H1 (cell line): ENCODE measurements at regions not wholly inside any gene's neighbourhood (a gene's known extent, or its start where the extent isn't known, plus 50 kb on each side); places are given as distances from the start of the nearest gene placed in this dataset.

Source experiments
- CTCF ChIA-PET: fragments of 300-600 bp; sonication (Branson Sonifier 250); formaldehyde crosslinking; loops from one replicate; lab custom pipeline; 2021; ENCODE audit not compliant: partially characterized antibody; lab: Charles Lee
- POLR2A ChIA-PET: fragments of 300-600 bp; sonication (Branson Sonifier 250); formaldehyde crosslinking; loops from one replicate; lab custom pipeline; 2021; ENCODE audit warnings: inconsistent platforms; ENCODE audit not compliant: partially characterized antibody; lab: Charles Lee
- DNase-seq, 2 experiments: peaks; one replicate each; pipeline versions ENCODE4 v3.0.0 to v3.0.0-alpha.2; 2010 to 2022; ENCODE audit warnings: low spot score in 2 of 2, low read depth in 1 of 2, mixed read lengths in 1 of 2
- FAIRE-seq: peaks from 2 replicates; lab custom pipeline; 2011; peaks lifted over from hg19 to GRCh38; lab: Jason Lieb, UNC
- H2AFZ ChIP-seq: 2 replicates; pipeline ENCODE4 v1.8.1; 2012; ENCODE audit warnings: low read length, inconsistent platforms
- H2AK5ac ChIP-seq: 2 replicates; pipeline ENCODE4 v1.6.1; 2013; ENCODE audit warnings: low read depth, low read length
- H2BK120ac ChIP-seq: replicated peaks from 2 replicates; pipeline ENCODE3; 2013; ENCODE audit warnings: low read depth, low read length, inconsistent platforms
- H2BK12ac ChIP-seq: 2 replicates; pipeline ENCODE4 v1.6.1; 2013; ENCODE audit warnings: low read depth, low read length
- H2BK15ac ChIP-seq: 2 replicates; pipeline ENCODE4 v1.6.1; 2013; ENCODE audit warnings: low read length
- H2BK20ac ChIP-seq: 2 replicates; pipeline ENCODE4 v1.6.1; 2013; ENCODE audit warnings: low read length
- H2BK5ac ChIP-seq: 2 replicates; pipeline ENCODE4 v1.6.1; 2013; ENCODE audit warnings: low read depth, low read length
- H3K14ac ChIP-seq: 2 replicates; pipeline ENCODE4 v1.6.1; 2013; ENCODE audit warnings: inconsistent platforms; ENCODE audit not compliant: insufficient read length
- H3K18ac ChIP-seq: 2 replicates; pipeline ENCODE4 v1.6.1; 2013; ENCODE audit warnings: low read length; ENCODE audit errors: extremely low read depth
- H3K23ac ChIP-seq: 2 replicates; pipeline ENCODE4 v1.6.1; 2013; ENCODE audit warnings: inconsistent platforms; ENCODE audit not compliant: insufficient read length
- H3K23me2 ChIP-seq: 2 replicates; pipeline ENCODE4 v1.6.1; 2013; ENCODE audit warnings: low read depth, low read length
- H3K27ac ChIP-seq: 2 replicates; pipeline ENCODE4 v1.6.1; 2011; ENCODE audit warnings: low read depth, low read length, inconsistent platforms
- H3K27me3 ChIP-seq, 4 experiments: replicated peaks in 1 of 4; 1 replicate in 1 of 4; 2 replicates in 3 of 4; pipeline versions ENCODE4 v1.6.1 to v1.8.1; 2011 to 2013; ENCODE audit warnings: low read length in 3 of 4, mild to moderate bottlenecking in 3 of 4, inconsistent platforms in 2 of 4, mixed read lengths in 2 of 4, moderate library complexity in 1 of 4; ENCODE audit not compliant: control insufficient read depth in 3 of 4, insufficient read depth in 3 of 4; ENCODE audit errors: extremely low read depth in 1 of 4
- H3K36me3 ChIP-seq, 4 experiments: 2 replicates each; pipeline versions ENCODE4 v1.6.1 to v1.8.1; 2011 to 2013; ENCODE audit warnings: mild to moderate bottlenecking in 4 of 4, low read length in 3 of 4, moderate library complexity in 2 of 4, control low read depth in 1 of 4, inconsistent platforms in 1 of 4; ENCODE audit not compliant: insufficient read depth in 4 of 4, control insufficient read depth in 2 of 4
- H3K4ac ChIP-seq: replicated peaks from 2 replicates; pipeline ENCODE3; 2013; ENCODE audit warnings: low read length, low read depth, mixed read lengths, inconsistent platforms; ENCODE audit not compliant: insufficient read length
- H3K4me1 ChIP-seq, 4 experiments: replicated peaks in 1 of 4; 1 replicate in 1 of 4; 2 replicates in 3 of 4; pipeline versions ENCODE4 v1.6.1 to v1.8.1; 2011 to 2013; ENCODE audit warnings: low read length in 3 of 4, inconsistent platforms in 2 of 4, mixed read lengths in 1 of 4; ENCODE audit not compliant: insufficient read depth in 4 of 4, control insufficient read depth in 3 of 4
- H3K4me2 ChIP-seq, 2 experiments: 2 replicates each; pipeline versions ENCODE4 v1.6.1 to v1.8.1; 2011 to 2013; ENCODE audit warnings: low read depth in 2 of 2, low read length in 2 of 2, control low read depth in 1 of 2, inconsistent platforms in 1 of 2, mild to moderate bottlenecking in 1 of 2; ENCODE audit not compliant: insufficient read depth in 1 of 2
- H3K4me3 ChIP-seq, 4 experiments: fragments of 200-600, 300-600 bp in 1 of 4; sonication (generic), shearing (Covaris generic), sonication (Bioruptor Twin) in 1 of 4; 2 replicates each; pipeline versions ENCODE4 v1.5.1 to v1.8.1; 2011 to 2016; ENCODE audit warnings: low read length in 4 of 4, low read depth in 3 of 4, control low read depth in 2 of 4, inconsistent platforms in 2 of 4, mild to moderate bottlenecking in 2 of 4, mixed read lengths in 1 of 4, moderate library complexity in 1 of 4; ENCODE audit not compliant: insufficient read depth in 2 of 4; ENCODE audit errors: extremely low read depth in 1 of 4
- H3K56ac ChIP-seq: replicated peaks from 2 replicates; pipeline ENCODE3; 2013; ENCODE audit warnings: low read depth, mild to moderate bottlenecking, mixed read lengths, low read length, inconsistent platforms; ENCODE audit not compliant: insufficient read length
- H3K79me1 ChIP-seq: 2 replicates; pipeline ENCODE4 v1.6.1; 2013; ENCODE audit warnings: low read depth, low read length, control low read depth
- H3K79me2 ChIP-seq, 2 experiments: 2 replicates each; pipeline versions ENCODE4 v1.6.1 to v1.8.1; 2012 to 2013; ENCODE audit warnings: low read length in 2 of 2, mild to moderate bottlenecking in 2 of 2, inconsistent platforms in 1 of 2; ENCODE audit not compliant: insufficient read depth in 2 of 2, control insufficient read depth in 1 of 2
- H3K9ac ChIP-seq, 4 experiments: replicated peaks in 1 of 4; 1 replicate in 1 of 4; 2 replicates in 3 of 4; pipeline versions ENCODE4 v1.6.1 to v1.8.1; 2011 to 2013; ENCODE audit warnings: low read depth in 3 of 4, low read length in 3 of 4, control low read depth in 2 of 4, mild to moderate bottlenecking in 2 of 4, moderate library complexity in 2 of 4, inconsistent platforms in 1 of 4; ENCODE audit errors: extremely low read depth in 1 of 4
- H3K9me3 ChIP-seq, 2 experiments: 2 replicates each; pipeline versions ENCODE4 v1.6.1 to v1.8.1; 2012 to 2013; ENCODE audit warnings: mild to moderate bottlenecking in 2 of 2, moderate library complexity in 2 of 2, control low read depth in 1 of 2, inconsistent platforms in 1 of 2, low read depth in 1 of 2, low read length in 1 of 2, mixed read lengths in 1 of 2; ENCODE audit not compliant: insufficient read depth in 2 of 2
- H4K20me1 ChIP-seq, 2 experiments: replicated peaks in 1 of 2; 2 replicates each; pipeline versions ENCODE3 to v1.8.1; 2011 to 2013; ENCODE audit warnings: inconsistent platforms in 2 of 2, low read length in 2 of 2, mild to moderate bottlenecking in 1 of 2; ENCODE audit not compliant: insufficient read depth in 2 of 2, control insufficient read depth in 1 of 2
- H4K5ac ChIP-seq: 2 replicates; pipeline ENCODE4 v1.6.1; 2013; ENCODE audit warnings: low read length, low read depth, mixed read lengths, inconsistent platforms; ENCODE audit not compliant: insufficient read length
- H4K8ac ChIP-seq: 2 replicates; pipeline ENCODE4 v1.8.0; 2013; ENCODE audit warnings: mild to moderate bottlenecking, moderate library complexity, low read length, inconsistent platforms; ENCODE audit not compliant: insufficient read depth; ENCODE audit errors: extremely low read depth
- H4K91ac ChIP-seq: replicated peaks from 2 replicates; pipeline ENCODE3; 2013; ENCODE audit warnings: low read length, mixed read lengths, inconsistent platforms; ENCODE audit not compliant: insufficient read length
- CEBPB ChIP-seq: IDR thresholded peaks from 2 replicates; pipeline ENCODE4 v1.6.1; 2012; ENCODE audit warnings: low read depth, low read length
- CHD1 ChIP-seq: IDR thresholded peaks from 2 replicates; pipeline ENCODE4 v1.6.1; 2012; ENCODE audit warnings: low read depth, low read length, improper control_type of control experiment
- CREB1 ChIP-seq: IDR thresholded peaks from 2 replicates; pipeline ENCODE4 v1.6.1; 2012; ENCODE audit warnings: inconsistent platforms
- SUZ12 ChIP-seq: fragments of 200-600 bp; sonication (generic); IDR thresholded peaks from 2 replicates; pipeline ENCODE4 v1.6.1; 2012; ENCODE audit warnings: mild to moderate bottlenecking, inconsistent platforms, low read length, moderate library complexity, mixed read lengths
- ZNF274 ChIP-seq: IDR thresholded peaks from 2 replicates; pipeline ENCODE4 v1.7.0; 2012; ENCODE audit warnings: low read length, borderline replicate concordance; ENCODE audit errors: extremely low read depth
- WGBS, 2 experiments: shearing (Covaris generic) in 1 of 2; methylation state at CpG; one replicate each; pipeline versions ENCODE4 v1.1.6 to v1.1.7; 2013 to 2015; ENCODE audit warnings: low lambda C conversion rate in 2 of 2, mixed read lengths in 2 of 2, inconsistent platforms in 1 of 2, low coverage in 1 of 2, missing lambda C conversion rate in 1 of 2; ENCODE audit not compliant: insufficient replicate concordance in 2 of 2, insufficient coverage in 1 of 2, insufficient read length in 1 of 2; ENCODE audit errors: extremely low coverage in 1 of 2, missing lambda C conversion rate in 1 of 2; 5-methylcytosine and 5-hydroxymethylcytosine counted together
- TF ChIP-seq, protein P1 (sequence below): IDR thresholded peaks from 2 replicates; pipeline ENCODE4 v1.6.1; 2012; ENCODE audit warnings: inconsistent platforms

DNA sequence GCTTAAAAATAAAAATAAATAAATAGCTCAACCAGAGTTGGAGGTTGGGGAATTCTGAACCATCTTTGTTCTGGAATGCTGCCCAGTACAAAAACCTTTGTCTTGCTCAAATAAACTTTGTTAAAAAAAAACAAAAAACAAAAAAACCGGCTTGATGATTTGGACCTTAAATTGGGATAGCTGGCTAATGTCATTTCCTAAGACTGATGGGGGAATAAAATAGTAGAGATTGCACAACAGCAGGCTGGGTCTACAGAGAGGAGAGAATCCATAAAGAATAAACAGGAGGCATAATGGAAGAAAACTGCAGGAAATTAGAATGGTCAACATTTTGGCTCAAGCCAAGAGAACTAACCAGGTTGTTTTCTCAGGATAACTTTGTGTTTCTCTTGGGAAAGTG lies 370.9 kb downstream of the AEBP2 start:
- H2AFZ ChIP-seq, result no peak overlapping the region
- no peaks in the 10 kb centered on the region; a peak in 1 of 7 replicates for H3K27me3 ChIP-seq
- no peak overlapping the region for H2BK5ac ChIP-seq

More for the DNA sequence above, 370.9 kb downstream of the AEBP2 start:
- no peak overlapping the region for H3K9ac ChIP-seq
- H3K23ac ChIP-seq, result no peak overlapping the region
- H3K27ac ChIP-seq, result no peak overlapping the region
- no peak overlapping the region for H2BK12ac ChIP-seq
- no peak overlapping the region for H3K4ac ChIP-seq
- FAIRE-seq (no peak), DNase-seq (no peak)
- no peaks in the 10 kb centered on the region for H3K79me1 ChIP-seq
- no peak overlapping the region for H3K4me3 ChIP-seq
- ChIA-PET POLR2A (no interaction called here), CTCF (interaction anchor here (0.8 to 1.2 kb wide), 3 partner anchors 71 to 410 kb away, joined by 3 to 4 read pairs (median 4); no protein-coding TSS in a partner anchor)
- no peak overlapping the region for H3K18ac ChIP-seq
- no peaks in the 10 kb centered on the region for H3K4me1 ChIP-seq
- no peak overlapping the region for H4K8ac ChIP-seq
- no peaks in the 10 kb centered on the region for H3K79me2 ChIP-seq
- no peaks in the 10 kb centered on the region for H3K23me2 ChIP-seq
- no peak overlapping the region for H4K5ac ChIP-seq
- H3K4me2 ChIP-seq, result no peak overlapping the region
- H4K20me1 ChIP-seq, result no peaks in the 10 kb centered on the region
- H2BK120ac ChIP-seq, result no peak overlapping the region
- H4K91ac ChIP-seq, result no peak overlapping the region
- WGBS, 2 experiments, result 94% methylated on average over 1 of the region's 1 CpG; no CpG with 5 or more reads in 1 of the 2 experiments
- H2BK15ac ChIP-seq, result no peak overlapping the region
- H3K14ac ChIP-seq, result no peak overlapping the region
- no peaks in the 10 kb centered on the region for H3K36me3 ChIP-seq
- peaks cover 3 to 11% of the 10 kb centered on the region in 2 experiments; a peak in 3 of 4 replicates for H3K9me3 ChIP-seq
- no peak overlapping the region for H2BK20ac ChIP-seq
- H3K56ac ChIP-seq, result no peak overlapping the region
- TF ChIP-seq CHD1, result no peak
- TF ChIP-seq SUZ12, result no peak
- TF ChIP-seq CREB1, result no peak
- TF ChIP-seq, protein P1, sequence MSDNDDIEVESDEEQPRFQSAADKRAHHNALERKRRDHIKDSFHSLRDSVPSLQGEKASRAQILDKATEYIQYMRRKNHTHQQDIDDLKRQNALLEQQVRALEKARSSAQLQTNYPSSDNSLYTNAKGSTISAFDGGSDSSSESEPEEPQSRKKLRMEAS, result no peak
- TF ChIP-seq CEBPB, result 0 out of 2 replicates have a peak, but pooled peaks have one; percentile 18
- no peak for TF ChIP-seq ZNF274
- no peak overlapping the region for H2AK5ac ChIP-seq
